A172 (cell line): ENCODE measurements at regions not wholly inside any gene's neighbourhood (a gene's known extent, or its start where the extent isn't known, plus 50 kb on each side); places are given as distances from the start of the nearest gene placed in this dataset.

Experiments
- DNase-seq: peaks from one replicate; pipeline ENCODE4 v3.0.0-alpha.2; 2015; ENCODE audit warnings: low spot score

DNA sequence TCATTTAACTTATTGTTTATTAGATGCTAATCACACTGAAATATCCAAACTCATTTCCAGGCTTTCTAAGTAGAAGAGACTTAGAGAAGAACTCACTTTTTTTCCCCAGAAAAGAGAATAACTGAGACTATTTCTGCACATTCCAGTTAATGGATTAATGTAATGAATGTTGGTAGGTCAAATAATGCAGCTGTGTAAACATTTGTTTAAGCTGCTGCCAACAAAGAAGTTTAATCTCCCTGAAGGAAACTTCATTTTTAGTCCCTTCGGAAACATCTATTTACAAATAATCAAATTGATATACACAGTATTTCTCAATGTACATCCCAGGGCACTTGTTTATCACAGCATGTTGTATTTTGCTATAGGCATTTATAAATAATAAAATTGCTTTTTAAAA is 126.9 kb downstream of the KCNS3 start:
- DNase-seq, result no peak

DNA sequence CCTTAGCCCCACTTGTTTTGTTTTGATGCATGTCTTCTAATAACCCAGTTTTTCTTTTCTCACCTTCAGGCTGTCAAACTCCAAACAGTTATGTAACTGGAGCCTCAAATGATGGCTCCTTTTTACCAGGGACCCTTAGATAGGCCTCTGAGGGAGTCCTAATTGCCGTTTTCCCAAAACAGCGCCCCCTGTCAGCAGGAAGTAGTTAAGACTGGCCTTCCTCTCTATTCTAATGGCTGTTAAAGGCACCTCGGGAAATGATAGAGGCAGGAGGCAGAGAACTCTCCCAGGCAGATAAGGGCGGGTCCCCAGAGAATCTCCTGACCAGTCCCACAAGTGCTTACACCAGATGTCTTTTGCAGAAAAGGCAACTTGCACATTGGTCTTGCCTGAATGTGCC is 123.2 kb downstream of the KCNS3 start:
- DNase-seq, result no peak

DNA sequence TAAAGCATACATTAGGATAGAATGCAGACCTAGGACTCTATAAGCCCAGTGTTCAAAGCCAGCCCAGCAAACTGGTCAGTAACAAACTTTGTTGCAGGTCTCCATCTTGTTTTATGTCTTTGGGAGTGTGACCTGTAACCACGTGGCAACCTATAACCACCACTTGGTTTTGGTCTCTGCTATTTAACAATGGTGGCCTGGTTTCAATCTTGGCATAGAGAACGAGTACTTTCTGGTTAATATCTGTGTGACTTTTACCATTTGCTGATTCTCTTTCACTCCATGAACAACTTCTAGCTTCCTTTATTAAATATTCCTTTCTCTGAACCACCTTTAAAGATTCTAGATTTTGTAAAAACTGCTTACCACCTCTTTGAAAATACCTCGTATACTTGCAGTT is 118.5 kb downstream of the KCNS3 start:
- no peak for DNase-seq

DNA sequence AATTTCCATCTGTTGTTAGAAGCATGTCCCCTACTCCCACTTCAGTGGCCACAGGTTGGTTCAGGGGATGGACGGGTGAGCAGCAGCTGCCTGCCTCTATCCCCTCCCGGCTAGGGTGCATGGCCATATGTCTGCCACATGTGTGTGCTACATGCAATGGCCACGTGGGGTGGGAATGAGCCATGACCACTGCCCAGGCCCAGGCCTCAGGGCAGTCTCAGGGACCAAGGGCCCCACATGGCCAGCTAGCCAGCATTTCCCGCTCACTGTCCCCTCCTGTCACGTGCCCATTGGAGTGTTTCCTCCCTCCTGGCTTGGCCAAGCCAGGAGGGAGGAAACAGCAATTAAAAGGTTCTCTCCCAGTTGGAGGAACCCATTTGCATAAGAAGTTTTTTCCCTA is 117.1 kb downstream of the KCNS3 start:
- no peak for DNase-seq
